Ovary (tissue), 7 donors: ENCODE measurements at regions not wholly inside any gene's neighbourhood (a gene's known extent, or its start where the extent isn't known, plus 50 kb on each side); places are given as distances from the start of the nearest gene placed in this dataset.

Experiments
- DNase-seq, 5 donors: peaks; one replicate each; pipeline ENCODE4 v3.0.0-alpha.2; 2019 to 2020
- H3K27ac ChIP-seq, 2 donors: fragments of 200-600 bp; one replicate each; pipeline versions ENCODE4 v1.5.1 to v1.8.0; 2019 to 2022
- H3K27me3 ChIP-seq: fragments of 200-600 bp; one replicate; pipeline ENCODE4 v1.8.0; 2022
- H3K36me3 ChIP-seq: fragments of 200-600 bp; sonication (generic); one replicate; pipeline ENCODE4 v1.5.1; 2019
- H3K4me1 ChIP-seq: one replicate; pipeline ENCODE4 v1.8.1; 2013; ENCODE audit warnings: mild to moderate bottlenecking, moderate library complexity; ENCODE audit not compliant: insufficient read depth
- H3K4me3 ChIP-seq: fragments of 200-600 bp; sonication (generic); one replicate; pipeline ENCODE4 v1.5.1; 2017
- H3K9me3 ChIP-seq, 2 donors: fragments of 200-600 bp in 1 of 2; sonication (generic) in 1 of 2; one replicate each; pipeline versions ENCODE4 v1.5.1 to v1.8.1; 2013 to 2019; ENCODE audit warnings: mild to moderate bottlenecking in 1 of 2, moderate library complexity in 1 of 2
- CTCF ChIP-seq, 3 donors: fragments of 450-650 bp in 2 of 3; fragments of 200-600 bp in 1 of 3; IDR thresholded peaks; one replicate each; pipeline versions ENCODE4 v1.5.1 to v1.8.0; 2016 to 2022; ENCODE audit warnings: antibody characterized with exemption in 3 of 3, mild to moderate bottlenecking in 1 of 3
- EP300 ChIP-seq: sonication (generic); formaldehyde crosslinking; IDR thresholded peaks from one replicate; pipeline ENCODE4 v1.6.1; 2017; ENCODE audit warnings: antibody characterized with exemption
- POLR2A ChIP-seq: fragments of 450-650 bp; IDR thresholded peaks from one replicate; pipeline ENCODE4 v1.6.1; 2017; ENCODE audit warnings: antibody characterized with exemption, mild to moderate bottlenecking, moderate library complexity
- WGBS, 3 donors: extraction: QIAGEN DNeasy Blood & Tissue Kit in 1 of 3; methylation state at CpG; one replicate each; pipeline versions ENCODE4 v1.1.5 to v1.1.7; 2013 to 2017; 5-methylcytosine and 5-hydroxymethylcytosine counted together
- intact Hi-C, 4 donors: fragments of 100-400 bp; cut with DNase I; formaldehyde crosslinking; loops; one replicate each; pipeline versions ENCODE4 v1.11.0 to v1.15.1; 2022 to 2023
- donor health status: DM: no; HTN: no; CAD: no; lungs with moderate emphysema.
- donor health status: DM: no; HTN: no; CAD: no.
- donor health status: Bipolar disorder and iron deficiency.
- donor health status: DM: no; HTN: no; CAD: no.
- donor health status: DM: yes; HTN: yes; CAD: no.

GRCh38 chr4:27843776-27844175 is 983.1 kb downstream of the STIM2 start:
- DNase-seq = no peak
- Histone ChIP-seq H3K27ac (no peak overlapping the region), H3K4me3 (no peak overlapping the region), H3K9me3 (no peaks in the 10 kb centered on the region), H3K36me3 (no peaks in the 10 kb centered on the region), H3K27me3 (no peaks in the 10 kb centered on the region), H3K4me1 (no peaks in the 10 kb centered on the region)
- TF ChIP-seq CTCF (IDR thresholded peaks at IDR 0.05) (no peak), POLR2A (no peak), EP300 (no peak)
- intact Hi-C loops = no loop called here

- intact Hi-C loops = no loop called here
- Histone ChIP-seq H3K9me3 (no peaks in the 10 kb centered on the region), H3K27ac (no peak overlapping the region), H3K27me3 (no peaks in the 10 kb centered on the region), H3K4me1 (no peaks in the 10 kb centered on the region), H3K36me3 (no peaks in the 10 kb centered on the region), H3K4me3 (no peak overlapping the region)
- no peak for DNase-seq
- WGBS, 3 donors = 89 to 98% (median 96%) methylated on average over 2 of the region's 2 CpGs
- TF ChIP-seq EP300 = no peak
- no peak for TF ChIP-seq POLR2A
- no peak for TF ChIP-seq CTCF (IDR thresholded peaks at IDR 0.05)
These were observed 983.7 kb downstream of the STIM2 start for GRCh38 chr4:27844376-27844775.

- WGBS, 3 donors = 83 to 94% (median 92%) methylated on average over 1 of the region's 1 CpG
- intact Hi-C loops = no loop called here
- H3K27ac ChIP-seq = no peak overlapping the region
- no peaks in the 10 kb centered on the region for H3K4me1 ChIP-seq
- no peaks in the 10 kb centered on the region for H3K9me3 ChIP-seq
- no peaks in the 10 kb centered on the region for H3K36me3 ChIP-seq
- no peak for DNase-seq
- H3K4me3 ChIP-seq = no peak overlapping the region
- no peaks in the 10 kb centered on the region for H3K27me3 ChIP-seq
- TF ChIP-seq CTCF (IDR thresholded peaks at IDR 0.05) (no peak), EP300 (no peak), POLR2A (no peak)
These were observed 986.3 kb downstream of the STIM2 start for GRCh38 chr4:27846951-27847350.

GRCh38 chr4:27861381-27861787 is 1000.7 kb downstream of the STIM2 start:
- no peaks in the 10 kb centered on the region for H3K4me1 ChIP-seq
- intact Hi-C loops = no loop called here
- no peaks in the 10 kb centered on the region for H3K36me3 ChIP-seq
- 53 to 75% (median 69%) methylated on average over 1 of the region's 1 CpG for WGBS, 3 donors
- no peak overlapping the region for H3K27ac ChIP-seq
- no peak for DNase-seq
- no peaks in the 10 kb centered on the region for H3K9me3 ChIP-seq
- H3K27me3 ChIP-seq = no peaks in the 10 kb centered on the region
- TF ChIP-seq CTCF (IDR thresholded peaks at IDR 0.05) (no peak), EP300 (no peak), POLR2A (no peak)
- H3K4me3 ChIP-seq = no peak overlapping the region

- TF ChIP-seq CTCF (IDR thresholded peaks at IDR 0.05) (no peak), EP300 (no peak)
- no peak for DNase-seq
- no peaks in the 10 kb centered on the region for H3K36me3 ChIP-seq
- no peaks in the 10 kb centered on the region for H3K4me1 ChIP-seq
- H3K9me3 ChIP-seq = no peaks in the 10 kb centered on the region
- no peak overlapping the region for H3K27ac ChIP-seq
- intact Hi-C loops = no loop called here
- no peaks in the 10 kb centered on the region for H3K27me3 ChIP-seq
- WGBS, 3 donors = 81 to 86% (median 83%) methylated on average over 5 of the region's 5 CpGs
- no peak overlapping the region for H3K4me3 ChIP-seq
These were observed 1001.2 kb downstream of the STIM2 start for GRCh38 chr4:27861802-27862201.
